ENCODE measurements at regions not wholly inside any gene's neighbourhood (a gene's known extent, or its start where the extent isn't known, plus 50 kb on each side); places are given as distances from the start of the nearest gene placed in this dataset.

- TF ChIP-seq CTCF (conservative IDR thresholded peaks at IDR 0.05; ENCODE audit: low read depth in 2 of 2) (no peak), ETS1 (IDR thresholded peaks at IDR 0.05) (no peak), STAT1 (IDR thresholded peaks at IDR 0.05; ENCODE audit: unreplicated experiment) (no peak), REST (IDR thresholded peaks at IDR 0.05; ENCODE audit: unreplicated experiment) (no peak), ZNF114 (CRISPR knock-in tag; IDR thresholded peaks at IDR 0.05) (no peak), JUNB (IDR thresholded peaks at IDR 0.05; ENCODE audit: unreplicated experiment) (no peak), EZH2phosphoT487 (IDR thresholded peaks at IDR 0.05; ENCODE audit: unreplicated experiment) (no peak), ZNF462 (CRISPR knock-in tag; IDR thresholded peaks at IDR 0.05) (no peak), CREB1 (CRISPR knock-in tag; IDR thresholded peaks at IDR 0.05; ENCODE audit: low read depth) (no peak), POLR2AphosphoS5 (IDR thresholded peaks at IDR 0.05; ENCODE audit: low read depth) (no peak), NANOG (IDR thresholded peaks at IDR 0.05; ENCODE audit: borderline replicate concordance) (no peak), ZNF331 (CRISPR knock-in tag; IDR thresholded peaks at IDR 0.05; ENCODE audit: low read depth) (no peak)
- no peak overlapping the region for H2AFZ ChIP-seq
- H3K4me3 Mint-ChIP-seq, result no peak overlapping the region
- no peaks in the 10 kb centered on the region for H4K20me1 ChIP-seq (replicated peaks; ENCODE audit: insufficient read depth)
- no peak overlapping the region for H3K4me3 ChIP-seq
- peaks cover 20% of the 10 kb centered on the region for H3K9me2 ChIP-seq (ENCODE audit: insufficient read depth)
- H3F3A ChIP-seq (replicated peaks; ENCODE audit: low read depth), result no peaks in the 10 kb centered on the region
- no peak overlapping the region for H3K4me2 ChIP-seq
- H3K27ac Mint-ChIP-seq, result no peak overlapping the region
- H3K27me3 Mint-ChIP-seq (ENCODE audit: insufficient read depth, low read depth, poor library complexity), result peaks cover 2% of the 10 kb centered on the region
- peaks cover 30% of the 10 kb centered on the region for H3K9me3 Mint-ChIP-seq
- H3K27me3 ChIP-seq (ENCODE audit: insufficient read depth), result no peaks in the 10 kb centered on the region
- H3K4me1 ChIP-seq (ENCODE audit: insufficient read depth), result no peaks in the 10 kb centered on the region
- no peaks in the 10 kb centered on the region; the same call in 2 of the 3 replicates for H3K4me1 Mint-ChIP-seq
- 0 out of 2 replicates have a peak, but pooled peaks cover 4% of the 10 kb centered on the region for H3K36me3 ChIP-seq (ENCODE audit: insufficient read depth)
- no peak overlapping the region for H3K27ac ChIP-seq (ENCODE audit: low read depth)
- no peaks in the 10 kb centered on the region for H3K79me2 ChIP-seq (replicated peaks; ENCODE audit: insufficient read depth)
- DNase-seq (ENCODE audit: low spot score), result no peak
- peaks cover 29% of the 10 kb centered on the region for H3K36me3 Mint-ChIP-seq (ENCODE audit: low read depth)
- ATAC-seq, result no peak
Measured at GRCh38 chr5:142482207-142482606, 157.4 kb upstream of the SPRY4 start.
